SU-DHL-6 (cell line): ENCODE measurements at regions not wholly inside any gene's neighbourhood (a gene's known extent, or its start where the extent isn't known, plus 50 kb on each side); places are given as distances from the start of the nearest gene placed in this dataset.

Experiments
- H2AFZ ChIP-seq: fragments of 200-600 bp; sonication (generic); 2 replicates; pipeline ENCODE4 v1.6.1; 2014; ENCODE audit warnings: low read depth, mild to moderate bottlenecking, moderate library complexity, mixed read lengths, antibody characterized with exemption, low read length; ENCODE audit not compliant: severe bottlenecking
- H3F3A ChIP-seq: fragments of 200-600 bp; shearing (Covaris generic); 2 replicates; pipeline ENCODE4 v1.6.0; 2016; ENCODE audit warnings: antibody characterized with exemption, mild to moderate bottlenecking; ENCODE audit not compliant: insufficient read depth
- H3K27ac ChIP-seq: fragments of 200-600 bp; sonication (generic); 2 replicates; pipeline ENCODE4 v1.5.1; 2016; ENCODE audit warnings: low read depth, mild to moderate bottlenecking, low read length, moderate library complexity, mixed read lengths
- H3K27me3 ChIP-seq: fragments of 200-600 bp; sonication (generic), shearing (Covaris generic); 2 replicates; pipeline ENCODE4 v1.6.0; 2014; ENCODE audit warnings: mild to moderate bottlenecking, low read length
- H3K36me3 ChIP-seq: fragments of 200-600 bp; sonication (generic); 2 replicates; pipeline ENCODE4 v1.6.1; 2014; ENCODE audit warnings: mild to moderate bottlenecking, low read length, mixed read lengths
- H3K4me2 ChIP-seq: fragments of 300-600, 200-600 bp; shearing (Covaris generic), sonication (generic); 2 replicates; pipeline ENCODE4 v1.6.0; 2014; ENCODE audit warnings: low read length, low read depth, mild to moderate bottlenecking; ENCODE audit not compliant: poor library complexity, severe bottlenecking
- H3K4me3 ChIP-seq: fragments of 200-600 bp; sonication (generic); 2 replicates; pipeline ENCODE4 v1.5.1; 2014; ENCODE audit warnings: antibody characterized with exemption, low read length, mild to moderate bottlenecking, mixed read lengths; ENCODE audit not compliant: insufficient read depth, poor library complexity, severe bottlenecking
- H3K79me2 ChIP-seq: fragments of 200-600 bp; sonication (generic); 2 replicates; pipeline ENCODE4 v1.6.1; 2014; ENCODE audit warnings: mild to moderate bottlenecking, low read length, moderate library complexity; ENCODE audit not compliant: insufficient read depth
- H3K9ac ChIP-seq: fragments of 200-600 bp; sonication (generic); 2 replicates; pipeline ENCODE4 v1.7.0; 2014; ENCODE audit warnings: mild to moderate bottlenecking, low read length
- H3K9me2 ChIP-seq: fragments of 200-600 bp; sonication (generic); replicated peaks from 2 replicates; pipeline ENCODE4 v1.6.1; 2014; ENCODE audit warnings: low read length; ENCODE audit not compliant: insufficient read depth
- H3K9me3 ChIP-seq: fragments of 200-600 bp; sonication (generic); 2 replicates; pipeline ENCODE4 v1.6.1; 2014; ENCODE audit warnings: low read length, mixed read lengths; ENCODE audit not compliant: insufficient read depth
- H4K20me1 ChIP-seq: fragments of 200-600 bp; sonication (generic); 2 replicates; pipeline ENCODE4 v1.6.1; 2014; ENCODE audit warnings: low read depth, mild to moderate bottlenecking, antibody characterized with exemption, low read length, moderate library complexity, mixed read lengths
- CTCF ChIP-seq: fragments of 200-600 bp; sonication (generic); IDR thresholded peaks from one replicate; pipeline ENCODE4 v1.5.1; 2017; ENCODE audit warnings: antibody characterized with exemption, mild to moderate bottlenecking, low read length, moderate library complexity; ENCODE audit not compliant: insufficient read depth, poor library complexity, severe bottlenecking
- EZH2phosphoT487 ChIP-seq: fragments of 200-600 bp; sonication (generic), shearing (Covaris generic); conservative IDR thresholded peaks from 2 replicates; pipeline ENCODE4 v1.6.1; 2018; ENCODE audit warnings: mild to moderate bottlenecking, antibody characterized with exemption, low read length, moderate library complexity, mixed read lengths

GRCh38 chr4:127237581-127237980, 395.2 kb upstream of the INTU start:
- TF ChIP-seq CTCF (no peak), EZH2phosphoT487 (no peak)
- no peak overlapping the region for H3K4me2 ChIP-seq

GRCh38 chr4:127238956-127239475, 393.7 kb upstream of the INTU start:
- Histone ChIP-seq H2AFZ (no peak overlapping the region), H3K79me2 (no peaks in the 10 kb centered on the region), H3K27ac (no peak overlapping the region), H3F3A (no peaks in the 10 kb centered on the region), H3K9me2 (no peaks in the 10 kb centered on the region), H4K20me1 (no peaks in the 10 kb centered on the region), H3K4me2 (no peak overlapping the region), H3K9me3 (no peaks in the 10 kb centered on the region), H3K9ac (no peak overlapping the region), H3K36me3 (no peaks in the 10 kb centered on the region), H3K27me3 (no peaks in the 10 kb centered on the region), H3K4me3 (no peak overlapping the region)
- TF ChIP-seq CTCF (no peak), EZH2phosphoT487 (no peak)

More at GRCh38 chr4:127237581-127237980, 395.2 kb upstream of the INTU start:
- Histone ChIP-seq H4K20me1 (no peaks in the 10 kb centered on the region), H3K27ac (no peak overlapping the region), H3F3A (no peaks in the 10 kb centered on the region), H3K9me2 (no peaks in the 10 kb centered on the region), H3K79me2 (no peaks in the 10 kb centered on the region), H3K4me3 (no peak overlapping the region), H3K9ac (no peak overlapping the region), H2AFZ (no peak overlapping the region), H3K9me3 (no peaks in the 10 kb centered on the region), H3K36me3 (no peaks in the 10 kb centered on the region), H3K27me3 (no peaks in the 10 kb centered on the region)

GRCh38 chr4:127239902-127240763, 392.6 kb upstream of the INTU start:
- no peaks in the 10 kb centered on the region for H3F3A ChIP-seq
- no peaks in the 10 kb centered on the region for H3K79me2 ChIP-seq
- TF ChIP-seq CTCF: no peak
- TF ChIP-seq EZH2phosphoT487: no peak
- H2AFZ ChIP-seq: no peak overlapping the region
- no peak overlapping the region for H3K4me3 ChIP-seq
- H3K36me3 ChIP-seq: no peaks in the 10 kb centered on the region
- no peaks in the 10 kb centered on the region for H3K9me3 ChIP-seq
- no peak overlapping the region for H3K9ac ChIP-seq
- no peaks in the 10 kb centered on the region for H3K27me3 ChIP-seq
- H3K4me2 ChIP-seq: no peak overlapping the region
- no peaks in the 10 kb centered on the region for H3K9me2 ChIP-seq
- no peaks in the 10 kb centered on the region for H4K20me1 ChIP-seq
- no peak overlapping the region for H3K27ac ChIP-seq
